ENCODE measurements at regions not wholly inside any gene's neighbourhood (a gene's known extent, or its start where the extent isn't known, plus 50 kb on each side); places are given as distances from the start of the nearest gene placed in this dataset.

DNA sequence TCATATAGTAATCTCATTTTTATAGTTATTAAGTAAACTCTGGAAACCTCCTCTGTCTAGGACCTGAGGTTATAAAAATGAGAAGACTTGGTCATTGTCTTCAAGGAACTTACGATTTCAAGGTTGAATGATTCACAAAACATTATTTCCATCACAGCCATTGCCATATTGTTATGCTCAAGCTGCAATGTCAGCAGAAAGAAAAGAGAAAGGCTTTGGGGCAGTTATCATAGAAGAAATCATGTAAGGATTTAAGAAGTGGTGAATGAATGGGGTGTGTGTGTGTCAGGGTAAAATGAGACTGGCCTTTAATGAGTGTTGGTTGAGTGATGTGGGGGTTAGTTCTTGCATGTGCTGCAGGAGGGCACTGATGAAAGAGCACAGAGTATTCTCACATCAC is 346.8 kb downstream of the SQOR start:
- intact Hi-C loops (cut with micrococcal nuclease): no loop called here
- Histone ChIP-seq H3K4me3 (ENCODE audit: low read length) (no peak overlapping the region), H3K9me3 (ENCODE audit: control insufficient read depth in 2 of 3, low read length in 3 of 3) (no peaks in the 10 kb centered on the region), H3K27me3 (ENCODE audit: control insufficient read depth in 2 of 2, insufficient read depth in 2 of 2, low read length in 2 of 2) (no peaks in the 10 kb centered on the region), H3K27ac (ENCODE audit: low read depth, low read length) (no peak overlapping the region), H3K36me3 (ENCODE audit: control insufficient read depth in 2 of 3, insufficient read depth in 3 of 3, low read length in 3 of 3) (no peaks in the 10 kb centered on the region), H3K4me1 (ENCODE audit: control insufficient read depth in 2 of 2, insufficient read depth in 2 of 2, low read length in 2 of 2) (no peaks in the 10 kb centered on the region)
- Mint-ChIP-seq H3K27me3 (peaks cover 0 to 15% (median 5%) of the 10 kb centered on the region in 5 donors), H3K36me3 (peaks cover 0 to 4% (median 0%) of the 10 kb centered on the region in 5 donors), H3K4me3 (no peak overlapping the region), H3K27ac (no peak overlapping the region), H3K9me3 (peaks cover 0 to 13% (median 4%) of the 10 kb centered on the region in 11 donors), H3K4me1 (no peaks in the 10 kb centered on the region)
- CTCF ChIA-PET: no interaction called here
- POLR2A ChIA-PET: interaction anchor here (0.7 kb wide), 1 partner anchor 1335 kb away, joined by 4 read pairs; no protein-coding TSS in a partner anchor
- ATAC-seq: no peak
- no peak for DNase-seq

DNA sequence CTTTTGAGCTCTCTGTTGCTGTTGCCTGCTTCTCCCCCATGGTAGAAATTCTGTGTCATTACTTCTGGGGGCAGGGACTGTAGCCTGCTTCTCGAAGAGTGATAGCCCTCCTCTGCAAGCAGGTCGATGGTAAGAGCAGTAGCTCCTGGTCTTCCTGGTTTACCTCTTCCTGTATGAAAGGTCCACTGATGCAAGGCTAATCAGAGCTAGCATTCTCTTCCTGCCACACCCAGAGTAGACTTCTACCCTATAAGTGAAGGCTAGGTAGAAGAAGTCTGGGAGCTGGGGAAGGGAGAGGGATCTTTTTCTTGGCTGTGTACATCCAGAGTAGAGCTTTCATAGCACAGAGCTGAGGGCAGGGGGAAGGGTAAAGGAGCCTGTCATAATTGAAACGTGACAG is 357.0 kb downstream of the SQOR start:
- Mint-ChIP-seq H3K36me3 (no peaks in the 10 kb centered on the region), H3K4me1 (no peaks in the 10 kb centered on the region), H3K4me3 (no peak overlapping the region), H3K27ac (no peak overlapping the region), H3K9me3 (peaks cover 0 to 30% (median 10%) of the 10 kb centered on the region in 11 donors), H3K27me3 (peaks cover 0 to 12% (median 0%) of the 10 kb centered on the region in 5 donors)
- intact Hi-C loops (cut with micrococcal nuclease): no loop called here
- no peak overlapping the region for H3K27ac ChIP-seq (ENCODE audit: low read depth, low read length)
- H3K27me3 ChIP-seq (ENCODE audit: control insufficient read depth in 2 of 2, insufficient read depth in 2 of 2, low read length in 2 of 2): no peaks in the 10 kb centered on the region
- H3K4me3 ChIP-seq (ENCODE audit: low read length): no peak overlapping the region
- ChIA-PET CTCF (no interaction called here), POLR2A (no interaction called here)
- H3K9me3 ChIP-seq (ENCODE audit: control insufficient read depth in 2 of 3, low read length in 3 of 3): no peaks in the 10 kb centered on the region
- no peaks in the 10 kb centered on the region for H3K36me3 ChIP-seq (ENCODE audit: control insufficient read depth in 2 of 3, insufficient read depth in 3 of 3, low read length in 3 of 3)
- no peaks in the 10 kb centered on the region for H3K4me1 ChIP-seq (ENCODE audit: control insufficient read depth in 2 of 2, insufficient read depth in 2 of 2, low read length in 2 of 2)
- no peak for DNase-seq
- no peak for ATAC-seq

DNA sequence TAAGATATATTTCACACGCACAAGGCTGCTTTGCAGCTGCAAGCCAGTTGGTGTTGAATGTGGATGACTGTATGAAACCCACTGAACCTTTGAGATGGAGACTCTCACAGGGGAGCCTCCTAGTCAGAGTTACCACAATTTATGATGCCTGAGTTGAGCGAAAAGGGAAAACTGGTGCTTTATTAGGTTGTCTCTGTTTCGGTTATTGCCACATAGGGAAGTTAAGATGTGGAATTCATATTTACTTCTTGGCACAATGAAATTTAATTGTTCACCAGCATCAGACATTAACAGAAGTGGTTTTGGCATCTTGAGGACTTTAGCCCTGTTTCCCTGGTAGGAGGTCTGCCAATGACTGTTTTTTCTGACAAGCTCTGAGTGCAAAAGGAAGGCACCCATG is 358.2 kb downstream of the SQOR start:
- no peaks in the 10 kb centered on the region for H3K4me1 ChIP-seq (ENCODE audit: control insufficient read depth in 2 of 2, insufficient read depth in 2 of 2, low read length in 2 of 2)
- ATAC-seq: no peak
- CTCF ChIA-PET: no interaction called here

DNA sequence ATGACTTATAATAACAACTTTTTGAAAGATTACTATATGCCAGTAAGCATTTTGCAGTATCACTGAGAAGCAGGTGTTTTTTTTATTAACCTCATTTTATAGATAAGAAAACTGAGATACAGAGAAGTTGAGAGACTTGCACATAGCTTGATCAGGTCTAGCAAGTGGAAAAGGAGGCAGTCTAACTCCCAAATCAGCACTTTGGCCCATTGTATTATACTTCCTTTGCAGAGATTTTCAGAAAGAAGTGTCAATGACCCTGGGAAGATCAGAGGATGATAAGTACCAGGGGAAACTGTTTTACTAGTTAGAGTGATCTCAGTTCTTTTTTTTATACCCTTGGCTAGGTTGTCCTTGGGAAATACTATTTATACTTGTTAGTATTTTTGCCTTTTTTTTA is 358.7 kb downstream of the SQOR start:
- CTCF ChIA-PET: no interaction called here
- Histone ChIP-seq H3K27ac (ENCODE audit: low read depth, low read length) (no peak overlapping the region), H3K27me3 (ENCODE audit: control insufficient read depth in 2 of 2, insufficient read depth in 2 of 2, low read length in 2 of 2) (no peaks in the 10 kb centered on the region), H3K4me1 (ENCODE audit: control insufficient read depth in 2 of 2, insufficient read depth in 2 of 2, low read length in 2 of 2) (no peaks in the 10 kb centered on the region), H3K36me3 (ENCODE audit: control insufficient read depth in 2 of 3, insufficient read depth in 3 of 3, low read length in 3 of 3) (no peaks in the 10 kb centered on the region), H3K4me3 (ENCODE audit: low read length) (no peak overlapping the region), H3K9me3 (ENCODE audit: control insufficient read depth in 2 of 3, low read length in 3 of 3) (no peaks in the 10 kb centered on the region)
- H3K9me3 Mint-ChIP-seq: peaks cover 0 to 21% (median 10%) of the 10 kb centered on the region in 11 donors
- H3K4me3 Mint-ChIP-seq: no peak overlapping the region
- no peak overlapping the region for H3K27ac Mint-ChIP-seq
- H3K36me3 Mint-ChIP-seq: no peaks in the 10 kb centered on the region
- peaks cover 0 to 12% (median 0%) of the 10 kb centered on the region in 5 donors for H3K27me3 Mint-ChIP-seq
- DNase-seq (no peak), ATAC-seq (no peak)
- POLR2A ChIA-PET: no interaction called here
- intact Hi-C loops (cut with micrococcal nuclease): no loop called here
- no peaks in the 10 kb centered on the region for H3K4me1 Mint-ChIP-seq

More for the DNA sequence above, 358.2 kb downstream of the SQOR start:
- no peak overlapping the region for H3K27ac Mint-ChIP-seq
- POLR2A ChIA-PET: no interaction called here
- intact Hi-C loops (cut with micrococcal nuclease): no loop called here
- Histone ChIP-seq H3K27ac (ENCODE audit: low read depth, low read length) (no peak overlapping the region), H3K36me3 (ENCODE audit: control insufficient read depth in 2 of 3, insufficient read depth in 3 of 3, low read length in 3 of 3) (no peaks in the 10 kb centered on the region), H3K9me3 (ENCODE audit: control insufficient read depth in 2 of 3, low read length in 3 of 3) (no peaks in the 10 kb centered on the region), H3K27me3 (ENCODE audit: control insufficient read depth in 2 of 2, insufficient read depth in 2 of 2, low read length in 2 of 2) (no peaks in the 10 kb centered on the region), H3K4me3 (ENCODE audit: low read length) (no peak overlapping the region)
- no peak for DNase-seq
- no peaks in the 10 kb centered on the region for H3K4me1 Mint-ChIP-seq
- H3K9me3 Mint-ChIP-seq: peaks cover 0 to 23% (median 10%) of the 10 kb centered on the region in 11 donors
- H3K4me3 Mint-ChIP-seq: no peak overlapping the region
- H3K27me3 Mint-ChIP-seq: peaks cover 0 to 12% (median 0%) of the 10 kb centered on the region in 5 donors
- H3K36me3 Mint-ChIP-seq: no peaks in the 10 kb centered on the region

DNA sequence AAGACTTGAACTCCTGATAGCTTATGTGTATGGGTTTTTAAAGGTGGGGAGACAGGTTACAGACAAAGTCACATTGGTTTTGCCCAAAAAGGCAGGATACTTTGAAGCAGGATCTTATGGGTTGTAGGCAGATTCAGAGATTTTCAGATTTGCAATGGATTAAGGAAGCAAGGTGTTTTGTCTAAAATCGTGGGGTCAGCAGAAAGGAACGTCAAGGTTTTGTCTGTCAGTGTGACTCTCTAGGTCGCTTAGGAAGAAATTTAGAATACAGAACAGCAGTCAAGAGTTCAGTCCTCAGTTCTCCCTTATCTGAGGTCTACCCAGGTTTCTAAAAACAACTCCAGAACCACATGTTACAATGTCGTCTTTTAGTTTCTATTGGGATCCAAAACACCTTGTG is 361.0 kb downstream of the SQOR start:
- H3K27me3 Mint-ChIP-seq: peaks cover 0 to 12% (median 0%) of the 10 kb centered on the region in 5 donors
- no peaks in the 10 kb centered on the region for H3K36me3 ChIP-seq (ENCODE audit: control insufficient read depth in 2 of 3, insufficient read depth in 3 of 3, low read length in 3 of 3)

DNA sequence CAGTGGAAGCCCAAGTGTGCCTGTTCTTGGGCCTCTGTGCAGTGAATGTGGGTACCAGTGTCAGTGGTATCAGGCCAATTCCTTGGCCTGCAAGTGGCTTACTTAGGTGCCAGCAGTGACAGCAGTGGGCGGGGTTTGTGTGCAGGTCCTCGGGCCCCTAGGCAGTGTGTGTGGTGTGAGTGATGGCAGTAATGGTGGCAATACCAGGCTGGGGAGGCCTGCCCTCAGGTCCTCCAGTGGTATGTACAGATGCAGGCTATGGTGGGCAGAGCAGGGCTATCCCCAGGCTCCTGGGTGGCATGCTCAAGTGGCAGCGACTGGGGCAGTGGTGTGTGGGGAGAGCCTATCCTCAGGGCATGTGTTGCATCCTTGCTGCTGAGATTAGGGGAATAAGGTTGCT is 379.7 kb downstream of the SQOR start:
- peaks cover 0 to 5% (median 0%) of the 10 kb centered on the region in 5 donors for H3K36me3 Mint-ChIP-seq
- DNase-seq (no peak), ATAC-seq (no peak)
- Histone ChIP-seq H3K4me3 (ENCODE audit: low read length) (no peak overlapping the region), H3K9me3 (ENCODE audit: control insufficient read depth in 2 of 3, low read length in 3 of 3) (peaks cover 0 to 6% (median 0%) of the 10 kb centered on the region in 3 experiments), H3K27ac (ENCODE audit: low read depth, low read length) (no peak overlapping the region), H3K27me3 (ENCODE audit: control insufficient read depth in 2 of 2, insufficient read depth in 2 of 2, low read length in 2 of 2) (no peaks in the 10 kb centered on the region), H3K36me3 (ENCODE audit: control insufficient read depth in 2 of 3, insufficient read depth in 3 of 3, low read length in 3 of 3) (no peaks in the 10 kb centered on the region), H3K4me1 (ENCODE audit: control insufficient read depth in 2 of 2, insufficient read depth in 2 of 2, low read length in 2 of 2) (no peaks in the 10 kb centered on the region)
- no peak overlapping the region for H3K4me3 Mint-ChIP-seq
- H3K27me3 Mint-ChIP-seq: peaks cover 0 to 8% (median 0%) of the 10 kb centered on the region in 5 donors
- H3K4me1 Mint-ChIP-seq: no peaks in the 10 kb centered on the region
- intact Hi-C loops (cut with micrococcal nuclease): no loop called here
- no peak overlapping the region for H3K27ac Mint-ChIP-seq
- POLR2A ChIA-PET: no interaction called here
- CTCF ChIA-PET: no interaction called here
- peaks cover 3 to 49% (median 19%) of the 10 kb centered on the region in 11 donors for H3K9me3 Mint-ChIP-seq

More for the DNA sequence above, 361.0 kb downstream of the SQOR start:
- DNase-seq: no peak
- ChIA-PET CTCF (no interaction called here), POLR2A (no interaction called here)
- intact Hi-C loops (cut with micrococcal nuclease): no loop called here
- Histone ChIP-seq H3K4me1 (ENCODE audit: control insufficient read depth in 2 of 2, insufficient read depth in 2 of 2, low read length in 2 of 2) (no peaks in the 10 kb centered on the region), H3K27me3 (ENCODE audit: control insufficient read depth in 2 of 2, insufficient read depth in 2 of 2, low read length in 2 of 2) (no peaks in the 10 kb centered on the region), H3K4me3 (ENCODE audit: low read length) (no peak overlapping the region), H3K9me3 (ENCODE audit: control insufficient read depth in 2 of 3, low read length in 3 of 3) (no peaks in the 10 kb centered on the region), H3K27ac (ENCODE audit: low read depth, low read length) (no peak overlapping the region)
- Mint-ChIP-seq H3K36me3 (no peaks in the 10 kb centered on the region), H3K27ac (no peak overlapping the region), H3K4me3 (no peak overlapping the region), H3K9me3 (peaks cover 0 to 28% (median 10%) of the 10 kb centered on the region in 11 donors), H3K4me1 (no peaks in the 10 kb centered on the region)
- ATAC-seq: no peak

DNA sequence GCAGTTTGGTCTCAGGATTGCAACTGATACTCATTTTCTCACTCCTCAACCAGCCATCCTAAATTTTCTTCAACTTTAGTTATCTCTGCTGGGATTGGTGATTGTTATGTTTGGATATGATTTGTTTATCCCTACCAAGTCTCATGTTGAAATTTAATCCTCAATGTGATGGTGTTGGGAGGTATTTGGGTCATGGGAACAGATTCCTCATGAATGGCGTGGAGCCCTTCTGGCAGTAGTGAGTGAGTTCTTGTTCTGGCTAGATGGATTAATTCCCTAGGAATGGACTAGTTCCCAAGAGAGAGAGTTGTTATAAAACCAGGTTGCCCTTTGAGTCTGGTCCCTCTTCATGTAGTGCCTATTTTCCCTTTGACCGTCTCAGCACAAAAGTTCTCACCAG is 399.9 kb downstream of the SQOR start:
- CTCF ChIA-PET: no interaction called here
- Histone ChIP-seq H3K4me1 (ENCODE audit: control insufficient read depth in 2 of 2, insufficient read depth in 2 of 2, low read length in 2 of 2) (no peaks in the 10 kb centered on the region), H3K9me3 (ENCODE audit: control insufficient read depth in 2 of 3, low read length in 3 of 3) (no peaks in the 10 kb centered on the region), H3K27ac (ENCODE audit: low read depth, low read length) (no peak overlapping the region), H3K27me3 (ENCODE audit: control insufficient read depth in 2 of 2, insufficient read depth in 2 of 2, low read length in 2 of 2) (no peaks in the 10 kb centered on the region), H3K36me3 (ENCODE audit: control insufficient read depth in 2 of 3, insufficient read depth in 3 of 3, low read length in 3 of 3) (no peaks in the 10 kb centered on the region), H3K4me3 (ENCODE audit: low read length) (no peak overlapping the region)
- Mint-ChIP-seq H3K27me3 (peaks cover 0 to 4% (median 0%) of the 10 kb centered on the region in 5 donors), H3K9me3 (peaks cover 0 to 11% (median 3%) of the 10 kb centered on the region in 11 donors), H3K27ac (no peak overlapping the region), H3K4me3 (no peak overlapping the region), H3K4me1 (no peaks in the 10 kb centered on the region), H3K36me3 (no peaks in the 10 kb centered on the region)
- no peak for ATAC-seq
- intact Hi-C loops (cut with micrococcal nuclease): no loop called here
- POLR2A ChIA-PET: no interaction called here
- no peak for DNase-seq

Measured in naive thymus-derived CD4-positive, alpha-beta T cell (primary cell).